Heart right ventricle (tissue), 16 donors: ENCODE measurements at regions not wholly inside any gene's neighbourhood (a gene's known extent, or its start where the extent isn't known, plus 50 kb on each side); places are given as distances from the start of the nearest gene placed in this dataset.

Source experiments
- ATAC-seq, 8 donors: fragments of 200-7000 bp; cut with Tn5 transposase; one replicate each; pipeline ENCODE4 v1.9.1; 2020; ENCODE audit warnings: mild to moderate bottlenecking in 8 of 8, moderate library complexity in 8 of 8, moderate number of reproducible peaks in 1 of 8
- DNase-seq, 2 donors: peaks; one replicate each; pipeline ENCODE4 v3.0.0-alpha.2; 2020
- H3K27ac ChIP-seq, 10 donors: fragments of 200-600 bp; sonication (generic) in 2 of 10; one replicate each; pipeline versions ENCODE4 v1.5.0 to v1.8.0; 2020 to 2022; ENCODE audit warnings: mild to moderate bottlenecking in 3 of 10
- H3K27me3 ChIP-seq, 7 donors: fragments of 200-600 bp; one replicate each; pipeline ENCODE4 v1.8.0; 2021 to 2022; ENCODE audit warnings: mild to moderate bottlenecking in 2 of 7
- H3K36me3 ChIP-seq, 9 donors: fragments of 200-600 bp; sonication (generic) in 1 of 9; one replicate each; pipeline versions ENCODE4 v1.5.0 to v1.8.0; 2020 to 2022; ENCODE audit warnings: mild to moderate bottlenecking in 2 of 9
- H3K4me1 ChIP-seq, 9 donors: fragments of 200-600 bp; sonication (generic) in 1 of 9; one replicate each; pipeline versions ENCODE4 v1.5.0 to v1.8.0; 2020 to 2022; ENCODE audit warnings: mild to moderate bottlenecking in 4 of 9
- H3K4me3 ChIP-seq, 10 donors: fragments of 200-600 bp; sonication (generic) in 2 of 10; one replicate each; pipeline versions ENCODE4 v1.5.0 to v1.8.0; 2020 to 2022; ENCODE audit warnings: mild to moderate bottlenecking in 7 of 10, moderate library complexity in 2 of 10
- H3K9me3 ChIP-seq, 11 donors: fragments of 200-600 bp in 10 of 11; sonication (generic) in 2 of 11; one replicate each; pipeline versions ENCODE4 v1.5.0 to v1.8.0; 2013 to 2022; ENCODE audit warnings: mild to moderate bottlenecking in 2 of 11, control low read depth in 1 of 11, moderate library complexity in 1 of 11
- CTCF ChIP-seq, 9 donors: fragments of 200-600 bp; sonication (generic) in 2 of 9; IDR thresholded peaks; one replicate each; pipeline versions ENCODE4 v1.5.0 to v1.8.0; 2021 to 2022; ENCODE audit warnings: antibody characterized with exemption in 9 of 9, mild to moderate bottlenecking in 5 of 9, moderate library complexity in 1 of 9
- WGBS, 2 donors: extraction: QIAGEN DNeasy Blood & Tissue Kit; methylation state at CpG; one replicate each; pipeline ENCODE4 v1.1.7; 2013; ENCODE audit warnings: inconsistent platforms in 1 of 2; 5-methylcytosine and 5-hydroxymethylcytosine counted together
- intact Hi-C, 10 donors: fragments of 100-400 bp; cut with DNase I; formaldehyde crosslinking; loops; one replicate each; pipeline versions ENCODE4 v1.11.1 to v1.14.2; 2022
- donor health status: Arrhythmogenic right ventricular cardiomyopathy.
- donor health status: ischemic (EF 13 %, LVEDD 7.1; RV severe dilation, severe dysfunction).
- donor health status: healthy with polysubstance abuse.
- donor health status: DM: no; HTN: yes; CAD: no.
- donor health status: DM: no; HTN: no; CAD: no.
- donor health status: ischemic (EF 25% LVEDD 6.9; RV normal size, moderate dysfunction).
- donor health status: ischemic (EF 25% LVEDD 5.7; RV mildly dilated, moderate dysfunction).
- donor health status: healthy.
- donor health status: DM: yes; HTN: yes; CAD: no.
- donor health status: Ischemic cardiomyopathy.
- donor health status: ischemic (EF 35%, LVEDD 5.7; RV mildly dilated, moderate dysfunction).
- donor health status: nonischemic (EF 11% LVEDD 7.7; RV severe dilation, severe dysfunction).
- donor health status: DM: yes; HTN: yes; CAD: no.
- donor health status: PGD.
- donor health status: ischemic (EF 29% LVEDD 5.4; RV normal size, mild dysfunction).
- donor health status: nonischemic (EF 23%, LVEDD 6.1; RV moderate dilation, normal function).

- H3K4me3 ChIP-seq = no peak overlapping the region
- no peaks in the 10 kb centered on the region for H3K9me3 ChIP-seq
- intact Hi-C loops = no loop called here
- ATAC-seq (no peak), DNase-seq (no peak)
- H3K4me1 ChIP-seq = no peaks in the 10 kb centered on the region
- H3K27me3 ChIP-seq = no peaks in the 10 kb centered on the region
- no peak for TF ChIP-seq CTCF (IDR thresholded peaks at IDR 0.05)
- WGBS, 2 donors = 53 to 62% methylated on average over 2 of the region's 2 CpGs
- no peaks in the 10 kb centered on the region for H3K36me3 ChIP-seq
- no peak overlapping the region for H3K27ac ChIP-seq
Observed at GRCh38 chr1:190658907-190659306, 181.2 kb upstream of the BRINP3 start.

- no peaks in the 10 kb centered on the region for H3K4me1 ChIP-seq
- H3K9me3 ChIP-seq = no peaks in the 10 kb centered on the region
- no peaks in the 10 kb centered on the region for H3K36me3 ChIP-seq
- TF ChIP-seq CTCF (IDR thresholded peaks at IDR 0.05) = no peak
- 74 to 82% methylated on average over 1 of the region's 1 CpG for WGBS, 2 donors
- H3K27ac ChIP-seq = no peak overlapping the region
- intact Hi-C loops = no loop called here
- ATAC-seq = no peak
- no peak overlapping the region for H3K4me3 ChIP-seq
- no peak for DNase-seq
- H3K27me3 ChIP-seq = no peaks in the 10 kb centered on the region
Observed at GRCh38 chr1:190663962-190664361, 186.3 kb upstream of the BRINP3 start.

- Histone ChIP-seq H3K4me3 (no peak overlapping the region), H3K27ac (no peak overlapping the region), H3K4me1 (no peaks in the 10 kb centered on the region), H3K27me3 (no peaks in the 10 kb centered on the region), H3K9me3 (peaks cover 0 to 4% (median 0%) of the 10 kb centered on the region in 11 donors), H3K36me3 (no peaks in the 10 kb centered on the region)
- intact Hi-C loops = no loop called here
- ATAC-seq = no peak
- TF ChIP-seq CTCF (IDR thresholded peaks at IDR 0.05) = no peak
- DNase-seq = no peak
Observed at GRCh38 chr1:190665045-190665444, 187.4 kb upstream of the BRINP3 start.

- Histone ChIP-seq H3K27ac (no peak overlapping the region), H3K4me1 (no peaks in the 10 kb centered on the region), H3K9me3 (peaks cover 0 to 8% (median 0%) of the 10 kb centered on the region in 11 donors), H3K27me3 (no peaks in the 10 kb centered on the region), H3K4me3 (no peak overlapping the region), H3K36me3 (no peaks in the 10 kb centered on the region)
- no peak for ATAC-seq
- DNase-seq = no peak
- no peak for TF ChIP-seq CTCF (IDR thresholded peaks at IDR 0.05)
- intact Hi-C loops = no loop called here
Observed at GRCh38 chr1:190667914-190668313, 190.2 kb upstream of the BRINP3 start.

- Histone ChIP-seq H3K4me3 (no peak overlapping the region), H3K4me1 (no peaks in the 10 kb centered on the region), H3K27ac (no peak overlapping the region), H3K27me3 (no peaks in the 10 kb centered on the region), H3K36me3 (no peaks in the 10 kb centered on the region), H3K9me3 (peaks cover 0 to 20% (median 0%) of the 10 kb centered on the region in 11 donors)
- intact Hi-C loops = no loop called here
- TF ChIP-seq CTCF (IDR thresholded peaks at IDR 0.05) = no peak
- ATAC-seq = no peak
- no peak for DNase-seq
- 81 to 87% methylated on average over 4 of the region's 4 CpGs for WGBS, 2 donors
Observed at GRCh38 chr1:190679044-190679443, 201.4 kb upstream of the BRINP3 start.
